Colonic mucosa (tissue), 4 donors: ENCODE measurements at regions not wholly inside any gene's neighbourhood (a gene's known extent, or its start where the extent isn't known, plus 50 kb on each side); places are given as distances from the start of the nearest gene placed in this dataset.
"Not testable (repeated sequence)": the region's sequence is repeated elsewhere in the genome, so short reads cannot be mapped to it uniquely, and the experiment has no call there.

Experiments
- DNase-seq: peaks from one replicate; pipeline ENCODE4 v3.0.0-alpha.2; 2020
- H3K27ac ChIP-seq: fragments of 200-600 bp; one replicate; pipeline ENCODE4 v1.8.0; 2021
- H3K27me3 ChIP-seq: fragments of 200-600 bp; one replicate; pipeline ENCODE4 v1.8.0; 2021
- H3K36me3 ChIP-seq: fragments of 200-600 bp; one replicate; pipeline ENCODE4 v1.8.0; 2021
- H3K4me1 ChIP-seq: fragments of 200-600 bp; one replicate; pipeline ENCODE4 v1.8.0; 2021; ENCODE audit warnings: mild to moderate bottlenecking
- H3K4me3 ChIP-seq: fragments of 200-600 bp; one replicate; pipeline ENCODE4 v1.8.0; 2021
- H3K9ac ChIP-seq, 2 donors: one replicate each; pipeline ENCODE4 v1.7.0; 2013; ENCODE audit warnings: control low read depth in 2 of 2, low read depth in 2 of 2, low read length in 2 of 2
- H3K9me3 ChIP-seq: fragments of 200-600 bp; one replicate; pipeline ENCODE4 v1.8.0; 2021
- intact Hi-C: fragments of 100-400 bp; cut with DNase I; formaldehyde crosslinking; loops from one replicate; pipeline ENCODE4 v1.14.1; 2022
- TF ChIP-seq, protein P1 (sequence below): fragments of 200-600 bp; IDR thresholded peaks from one replicate; pipeline ENCODE4 v1.8.0; 2022; ENCODE audit warnings: antibody characterized with exemption, mild to moderate bottlenecking
- donor health status: healthy.
- donor health status: DM: no; HTN: no; CAD: no.
- donor health status: DM: no; HTN: no; CAD: no.

DNA sequence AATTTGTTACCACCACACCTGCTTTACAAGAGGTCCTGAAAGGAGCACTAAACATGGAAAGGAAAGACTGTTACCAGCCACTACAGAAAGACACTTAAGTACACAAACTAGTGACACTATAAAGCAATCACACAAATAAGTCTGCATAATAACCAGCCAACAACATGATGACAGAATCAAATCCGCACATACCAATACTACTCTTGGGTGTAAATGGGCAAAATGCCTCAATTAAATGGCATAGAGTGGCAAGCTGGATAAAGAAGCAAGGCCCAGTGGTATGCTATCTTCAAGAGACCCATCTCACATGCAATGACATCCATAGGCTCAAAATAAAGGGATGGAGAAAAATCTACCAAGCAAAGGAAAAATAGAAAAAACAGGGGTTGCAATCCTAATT is 106.8 kb upstream of the PRR23C start:
- Histone ChIP-seq H3K4me1 (no peaks in the 10 kb centered on the region), H3K4me3 (no peak overlapping the region), H3K9ac (no peak overlapping the region), H3K27me3 (no peaks in the 10 kb centered on the region), H3K9me3 (no peaks in the 10 kb centered on the region), H3K27ac (no peak overlapping the region), H3K36me3 (no peaks in the 10 kb centered on the region)
- DNase-seq, result no peak
- intact Hi-C loops, result no loop called here
- TF ChIP-seq, protein P1, sequence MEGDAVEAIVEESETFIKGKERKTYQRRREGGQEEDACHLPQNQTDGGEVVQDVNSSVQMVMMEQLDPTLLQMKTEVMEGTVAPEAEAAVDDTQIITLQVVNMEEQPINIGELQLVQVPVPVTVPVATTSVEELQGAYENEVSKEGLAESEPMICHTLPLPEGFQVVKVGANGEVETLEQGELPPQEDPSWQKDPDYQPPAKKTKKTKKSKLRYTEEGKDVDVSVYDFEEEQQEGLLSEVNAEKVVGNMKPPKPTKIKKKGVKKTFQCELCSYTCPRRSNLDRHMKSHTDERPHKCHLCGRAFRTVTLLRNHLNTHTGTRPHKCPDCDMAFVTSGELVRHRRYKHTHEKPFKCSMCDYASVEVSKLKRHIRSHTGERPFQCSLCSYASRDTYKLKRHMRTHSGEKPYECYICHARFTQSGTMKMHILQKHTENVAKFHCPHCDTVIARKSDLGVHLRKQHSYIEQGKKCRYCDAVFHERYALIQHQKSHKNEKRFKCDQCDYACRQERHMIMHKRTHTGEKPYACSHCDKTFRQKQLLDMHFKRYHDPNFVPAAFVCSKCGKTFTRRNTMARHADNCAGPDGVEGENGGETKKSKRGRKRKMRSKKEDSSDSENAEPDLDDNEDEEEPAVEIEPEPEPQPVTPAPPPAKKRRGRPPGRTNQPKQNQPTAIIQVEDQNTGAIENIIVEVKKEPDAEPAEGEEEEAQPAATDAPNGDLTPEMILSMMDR, result no peak

DNA sequence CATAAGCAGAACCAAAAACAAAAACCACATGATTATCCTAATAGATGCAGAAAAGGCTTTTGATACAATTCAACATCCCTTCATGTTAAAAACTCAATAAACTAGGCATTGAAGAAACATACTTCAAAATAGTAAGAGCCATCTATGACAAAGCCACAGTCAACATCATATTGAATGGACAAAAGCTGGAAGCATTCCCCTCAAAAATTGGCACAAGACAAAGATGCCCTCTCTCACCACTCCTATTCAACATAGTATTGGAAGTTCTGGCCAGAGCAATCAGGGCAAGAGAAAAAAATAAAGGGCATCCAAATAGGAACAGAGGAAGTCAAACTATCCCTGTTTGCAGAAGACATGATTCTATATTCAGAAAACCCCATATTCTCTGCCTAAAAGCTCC is 108.7 kb upstream of the PRR23C start:
- intact Hi-C loops, H3K27ac ChIP-seq, DNase-seq, H3K9ac ChIP-seq, H3K9me3 ChIP-seq, H3K36me3 ChIP-seq, H3K27me3 ChIP-seq, H3K4me3 ChIP-seq, H3K4me1 ChIP-seq: not testable (repeated sequence)

DNA sequence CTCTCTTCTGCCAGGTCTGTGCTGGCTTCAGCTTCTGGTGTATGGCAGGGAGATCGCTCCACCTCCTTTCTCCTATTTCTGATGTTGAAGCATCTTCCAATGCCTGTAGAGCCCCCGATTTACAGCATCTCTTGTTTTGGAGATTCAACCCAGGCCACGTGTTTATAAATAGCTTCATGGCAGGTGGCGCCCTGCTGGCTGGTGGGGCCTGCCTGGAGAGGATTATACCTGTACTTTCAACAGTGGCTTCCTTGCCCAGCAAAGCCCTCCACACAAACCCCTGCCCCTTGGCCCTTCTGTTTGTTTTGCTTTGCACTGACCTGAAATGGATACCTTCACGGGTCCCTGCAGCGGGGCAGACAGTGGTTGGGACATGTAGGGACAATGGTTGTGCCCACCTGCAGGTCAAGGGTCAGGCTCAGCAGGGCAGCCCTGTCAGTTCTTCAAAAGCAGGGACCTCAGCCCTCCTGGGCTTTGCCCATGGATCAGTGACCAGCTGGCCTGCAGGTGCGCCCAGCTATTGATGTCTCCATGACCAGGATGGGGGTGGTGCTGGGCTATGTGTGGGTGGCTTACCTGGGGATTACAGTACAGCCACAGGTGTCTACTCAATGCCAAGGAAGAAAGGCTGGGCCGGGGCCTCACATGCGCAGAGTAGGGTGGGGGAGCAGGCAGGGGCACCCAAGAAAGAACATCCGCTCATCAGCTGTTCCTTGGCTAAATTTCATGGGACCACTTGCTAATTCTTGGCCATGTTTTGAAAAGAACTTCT is 112.7 kb upstream of the PRR23C start:
- H3K4me1 ChIP-seq, result no peaks in the 10 kb centered on the region
- no peaks in the 10 kb centered on the region for H3K36me3 ChIP-seq
- TF ChIP-seq, protein P1, result no peak
- no peak for DNase-seq
- H3K9me3 ChIP-seq, result no peaks in the 10 kb centered on the region
- intact Hi-C loops, result no loop called here
- H3K27me3 ChIP-seq, result no peaks in the 10 kb centered on the region
- H3K4me3 ChIP-seq, result no peak overlapping the region
- no peak overlapping the region for H3K27ac ChIP-seq
- no peak overlapping the region for H3K9ac ChIP-seq

DNA sequence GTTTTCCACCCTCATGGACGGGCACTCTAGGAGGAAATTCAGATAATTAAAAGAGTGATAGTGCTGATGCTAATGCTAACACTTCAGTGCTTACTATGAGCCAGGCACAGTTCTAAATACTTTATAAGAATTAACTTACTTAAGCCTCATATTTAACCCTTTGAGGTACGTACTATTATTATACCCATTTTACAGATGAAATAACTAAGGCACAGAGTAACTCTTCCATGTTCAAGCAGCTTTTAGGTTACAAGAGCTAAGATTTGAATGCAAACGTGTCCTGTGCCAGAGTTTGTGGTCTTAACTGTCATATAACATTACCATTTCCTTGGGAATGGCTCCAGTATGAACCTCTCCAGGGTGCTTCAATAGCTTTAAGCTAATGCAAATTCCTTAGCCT is 114.7 kb upstream of the PRR23C start:
- TF ChIP-seq, protein P1, result no peak
- DNase-seq, result no peak
- no peaks in the 10 kb centered on the region for H3K36me3 ChIP-seq
- H3K27me3 ChIP-seq, result no peaks in the 10 kb centered on the region
- H3K9ac ChIP-seq, result no peak overlapping the region
- no peak overlapping the region for H3K27ac ChIP-seq
- H3K9me3 ChIP-seq, result no peaks in the 10 kb centered on the region
- no peak overlapping the region for H3K4me3 ChIP-seq
- no peaks in the 10 kb centered on the region for H3K4me1 ChIP-seq
- intact Hi-C loops, result no loop called here

DNA sequence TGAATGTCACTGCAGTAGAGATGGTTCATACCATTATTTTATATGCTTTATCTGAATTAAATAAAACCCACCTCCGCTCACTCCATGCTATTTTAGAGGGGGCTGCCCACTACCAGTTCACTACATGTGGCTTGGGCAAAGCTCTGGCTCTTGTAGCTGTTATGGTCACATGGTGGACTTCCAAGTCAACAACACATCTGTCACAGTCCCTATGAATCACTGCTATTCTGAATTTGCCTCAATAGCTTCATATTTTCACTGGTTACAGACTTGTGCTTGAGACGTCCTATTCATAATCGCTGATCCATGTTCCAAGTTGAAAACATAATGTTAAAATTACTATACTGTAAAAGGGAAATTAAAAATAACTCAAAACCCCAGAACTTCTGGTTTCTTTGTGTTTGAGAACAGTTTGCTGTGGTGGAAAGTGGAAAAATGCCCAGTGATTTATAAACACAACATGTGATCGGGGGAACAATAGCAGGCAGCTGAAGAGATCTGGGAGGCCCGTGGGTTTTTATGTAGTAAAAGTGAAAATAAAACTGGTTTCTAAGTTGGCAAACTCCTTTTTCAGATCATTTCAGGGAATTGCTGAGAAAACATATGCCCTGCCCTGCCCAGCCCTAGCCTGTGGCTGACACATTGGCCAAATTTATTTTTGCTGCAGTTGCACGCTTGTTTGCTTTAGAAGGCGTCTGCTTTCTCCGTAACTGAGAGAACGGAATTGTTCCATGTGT is 128.8 kb upstream of the PRR23C start:
- H3K27me3 ChIP-seq, result no peaks in the 10 kb centered on the region
- TF ChIP-seq, protein P1, result no peak
- no peak overlapping the region for H3K9ac ChIP-seq
- no peaks in the 10 kb centered on the region for H3K9me3 ChIP-seq
- H3K36me3 ChIP-seq, result no peaks in the 10 kb centered on the region
- intact Hi-C loops, result no loop called here
- H3K27ac ChIP-seq, result peak overlapping the region; percentile 44
- no peaks in the 10 kb centered on the region for H3K4me1 ChIP-seq
- H3K4me3 ChIP-seq, result peak overlapping the region; percentile 7
- peak; percentile 62 for DNase-seq

DNA sequence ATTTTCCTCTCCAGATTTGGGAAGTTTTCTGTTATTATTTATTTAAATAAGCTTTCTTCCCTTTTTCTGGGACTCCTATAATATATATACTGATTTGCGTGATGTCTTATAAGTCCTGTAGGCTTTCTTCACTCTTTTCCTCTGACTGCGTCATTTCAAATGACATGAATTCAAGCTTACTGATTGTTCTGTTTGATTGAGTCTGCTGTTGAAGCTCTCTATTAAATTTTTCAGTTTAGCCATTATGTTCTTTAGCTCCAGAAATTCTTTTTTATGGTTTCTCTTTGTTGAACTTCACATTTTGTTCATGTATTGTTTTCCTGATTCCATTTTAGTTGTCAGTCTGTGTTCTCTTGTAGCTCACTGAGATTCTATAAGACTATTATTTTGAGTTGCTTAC is 135.8 kb upstream of the PRR23C start:
- H3K4me1 ChIP-seq, result no peaks in the 10 kb centered on the region
- DNase-seq, result no peak
- H3K9ac ChIP-seq, result no peak overlapping the region
- H3K4me3 ChIP-seq, result no peak overlapping the region
- no peaks in the 10 kb centered on the region for H3K36me3 ChIP-seq
- no peaks in the 10 kb centered on the region for H3K27me3 ChIP-seq
- intact Hi-C loops, result no loop called here
- no peak overlapping the region for H3K27ac ChIP-seq
- H3K9me3 ChIP-seq, result no peaks in the 10 kb centered on the region
- TF ChIP-seq, protein P1, result no peak
